H1 (cell line): ENCODE measurements at regions not wholly inside any gene's neighbourhood (a gene's known extent, or its start where the extent isn't known, plus 50 kb on each side); places are given as distances from the start of the nearest gene placed in this dataset.

Experiments
- CTCF ChIA-PET: fragments of 300-600 bp; sonication (Branson Sonifier 250); formaldehyde crosslinking; loops from one replicate; lab custom pipeline; 2021; ENCODE audit not compliant: partially characterized antibody; lab: Charles Lee
- POLR2A ChIA-PET: fragments of 300-600 bp; sonication (Branson Sonifier 250); formaldehyde crosslinking; loops from one replicate; lab custom pipeline; 2021; ENCODE audit warnings: inconsistent platforms; ENCODE audit not compliant: partially characterized antibody; lab: Charles Lee
- DNase-seq, 2 experiments: peaks; one replicate each; pipeline versions ENCODE4 v3.0.0 to v3.0.0-alpha.2; 2010 to 2022; ENCODE audit warnings: low spot score in 2 of 2, low read depth in 1 of 2, mixed read lengths in 1 of 2
- FAIRE-seq: peaks from 2 replicates; lab custom pipeline; 2011; peaks lifted over from hg19 to GRCh38; lab: Jason Lieb, UNC
- H2AFZ ChIP-seq: 2 replicates; pipeline ENCODE4 v1.8.1; 2012; ENCODE audit warnings: low read length, inconsistent platforms
- H2AK5ac ChIP-seq: 2 replicates; pipeline ENCODE4 v1.6.1; 2013; ENCODE audit warnings: low read depth, low read length
- H2BK120ac ChIP-seq: replicated peaks from 2 replicates; pipeline ENCODE3; 2013; ENCODE audit warnings: low read depth, low read length, inconsistent platforms
- H2BK12ac ChIP-seq: 2 replicates; pipeline ENCODE4 v1.6.1; 2013; ENCODE audit warnings: low read depth, low read length
- H2BK15ac ChIP-seq: 2 replicates; pipeline ENCODE4 v1.6.1; 2013; ENCODE audit warnings: low read length
- H2BK20ac ChIP-seq: 2 replicates; pipeline ENCODE4 v1.6.1; 2013; ENCODE audit warnings: low read length
- H2BK5ac ChIP-seq: 2 replicates; pipeline ENCODE4 v1.6.1; 2013; ENCODE audit warnings: low read depth, low read length
- H3K14ac ChIP-seq: 2 replicates; pipeline ENCODE4 v1.6.1; 2013; ENCODE audit warnings: inconsistent platforms; ENCODE audit not compliant: insufficient read length
- H3K18ac ChIP-seq: 2 replicates; pipeline ENCODE4 v1.6.1; 2013; ENCODE audit warnings: low read length; ENCODE audit errors: extremely low read depth
- H3K23ac ChIP-seq: 2 replicates; pipeline ENCODE4 v1.6.1; 2013; ENCODE audit warnings: inconsistent platforms; ENCODE audit not compliant: insufficient read length
- H3K23me2 ChIP-seq: 2 replicates; pipeline ENCODE4 v1.6.1; 2013; ENCODE audit warnings: low read depth, low read length
- H3K27ac ChIP-seq: 2 replicates; pipeline ENCODE4 v1.6.1; 2011; ENCODE audit warnings: low read depth, low read length, inconsistent platforms
- H3K27me3 ChIP-seq, 4 experiments: replicated peaks in 1 of 4; 1 replicate in 1 of 4; 2 replicates in 3 of 4; pipeline versions ENCODE4 v1.6.1 to v1.8.1; 2011 to 2013; ENCODE audit warnings: low read length in 3 of 4, mild to moderate bottlenecking in 3 of 4, inconsistent platforms in 2 of 4, mixed read lengths in 2 of 4, moderate library complexity in 1 of 4; ENCODE audit not compliant: control insufficient read depth in 3 of 4, insufficient read depth in 3 of 4; ENCODE audit errors: extremely low read depth in 1 of 4
- H3K36me3 ChIP-seq, 4 experiments: 2 replicates each; pipeline versions ENCODE4 v1.6.1 to v1.8.1; 2011 to 2013; ENCODE audit warnings: mild to moderate bottlenecking in 4 of 4, low read length in 3 of 4, moderate library complexity in 2 of 4, control low read depth in 1 of 4, inconsistent platforms in 1 of 4; ENCODE audit not compliant: insufficient read depth in 4 of 4, control insufficient read depth in 2 of 4
- H3K4ac ChIP-seq: replicated peaks from 2 replicates; pipeline ENCODE3; 2013; ENCODE audit warnings: low read length, low read depth, mixed read lengths, inconsistent platforms; ENCODE audit not compliant: insufficient read length
- H3K4me1 ChIP-seq, 4 experiments: replicated peaks in 1 of 4; 1 replicate in 1 of 4; 2 replicates in 3 of 4; pipeline versions ENCODE4 v1.6.1 to v1.8.1; 2011 to 2013; ENCODE audit warnings: low read length in 3 of 4, inconsistent platforms in 2 of 4, mixed read lengths in 1 of 4; ENCODE audit not compliant: insufficient read depth in 4 of 4, control insufficient read depth in 3 of 4
- H3K4me2 ChIP-seq, 2 experiments: 2 replicates each; pipeline versions ENCODE4 v1.6.1 to v1.8.1; 2011 to 2013; ENCODE audit warnings: low read depth in 2 of 2, low read length in 2 of 2, control low read depth in 1 of 2, inconsistent platforms in 1 of 2, mild to moderate bottlenecking in 1 of 2; ENCODE audit not compliant: insufficient read depth in 1 of 2
- H3K4me3 ChIP-seq, 4 experiments: fragments of 200-600, 300-600 bp in 1 of 4; sonication (generic), shearing (Covaris generic), sonication (Bioruptor Twin) in 1 of 4; 2 replicates each; pipeline versions ENCODE4 v1.5.1 to v1.8.1; 2011 to 2016; ENCODE audit warnings: low read length in 4 of 4, low read depth in 3 of 4, control low read depth in 2 of 4, inconsistent platforms in 2 of 4, mild to moderate bottlenecking in 2 of 4, mixed read lengths in 1 of 4, moderate library complexity in 1 of 4; ENCODE audit not compliant: insufficient read depth in 2 of 4; ENCODE audit errors: extremely low read depth in 1 of 4
- H3K56ac ChIP-seq: replicated peaks from 2 replicates; pipeline ENCODE3; 2013; ENCODE audit warnings: low read depth, mild to moderate bottlenecking, mixed read lengths, low read length, inconsistent platforms; ENCODE audit not compliant: insufficient read length
- H3K79me1 ChIP-seq: 2 replicates; pipeline ENCODE4 v1.6.1; 2013; ENCODE audit warnings: low read depth, low read length, control low read depth
- H3K79me2 ChIP-seq, 2 experiments: 2 replicates each; pipeline versions ENCODE4 v1.6.1 to v1.8.1; 2012 to 2013; ENCODE audit warnings: low read length in 2 of 2, mild to moderate bottlenecking in 2 of 2, inconsistent platforms in 1 of 2; ENCODE audit not compliant: insufficient read depth in 2 of 2, control insufficient read depth in 1 of 2
- H3K9ac ChIP-seq, 4 experiments: replicated peaks in 1 of 4; 1 replicate in 1 of 4; 2 replicates in 3 of 4; pipeline versions ENCODE4 v1.6.1 to v1.8.1; 2011 to 2013; ENCODE audit warnings: low read depth in 3 of 4, low read length in 3 of 4, control low read depth in 2 of 4, mild to moderate bottlenecking in 2 of 4, moderate library complexity in 2 of 4, inconsistent platforms in 1 of 4; ENCODE audit errors: extremely low read depth in 1 of 4
- H3K9me3 ChIP-seq, 2 experiments: 2 replicates each; pipeline versions ENCODE4 v1.6.1 to v1.8.1; 2012 to 2013; ENCODE audit warnings: mild to moderate bottlenecking in 2 of 2, moderate library complexity in 2 of 2, control low read depth in 1 of 2, inconsistent platforms in 1 of 2, low read depth in 1 of 2, low read length in 1 of 2, mixed read lengths in 1 of 2; ENCODE audit not compliant: insufficient read depth in 2 of 2
- H4K20me1 ChIP-seq, 2 experiments: replicated peaks in 1 of 2; 2 replicates each; pipeline versions ENCODE3 to v1.8.1; 2011 to 2013; ENCODE audit warnings: inconsistent platforms in 2 of 2, low read length in 2 of 2, mild to moderate bottlenecking in 1 of 2; ENCODE audit not compliant: insufficient read depth in 2 of 2, control insufficient read depth in 1 of 2
- H4K5ac ChIP-seq: 2 replicates; pipeline ENCODE4 v1.6.1; 2013; ENCODE audit warnings: low read length, low read depth, mixed read lengths, inconsistent platforms; ENCODE audit not compliant: insufficient read length
- H4K8ac ChIP-seq: 2 replicates; pipeline ENCODE4 v1.8.0; 2013; ENCODE audit warnings: mild to moderate bottlenecking, moderate library complexity, low read length, inconsistent platforms; ENCODE audit not compliant: insufficient read depth; ENCODE audit errors: extremely low read depth
- H4K91ac ChIP-seq: replicated peaks from 2 replicates; pipeline ENCODE3; 2013; ENCODE audit warnings: low read length, mixed read lengths, inconsistent platforms; ENCODE audit not compliant: insufficient read length
- ASH2L ChIP-seq: fragments of 200-600, 300-600 bp; sonication (generic); IDR thresholded peaks from one replicate; pipeline ENCODE4 v1.7.1; 2017; ENCODE audit warnings: low read length
- HDAC6 ChIP-seq: IDR thresholded peaks from one replicate; pipeline ENCODE4 v1.7.1; 2012; ENCODE audit warnings: low read depth, mild to moderate bottlenecking, inconsistent platforms, low read length, moderate library complexity
- NANOG ChIP-seq: IDR thresholded peaks from 2 replicates; pipeline ENCODE4 v1.6.1; 2011; ENCODE audit warnings: low read length, low read depth, mild to moderate bottlenecking, inconsistent platforms; ENCODE audit not compliant: insufficient read depth, poor library complexity, severe bottlenecking
- PHF8 ChIP-seq: fragments of 200-600 bp; sonication (generic); conservative IDR thresholded peaks from 2 replicates; pipeline ENCODE4 v1.7.1; 2012; ENCODE audit warnings: low read depth, mild to moderate bottlenecking, inconsistent platforms, low read length, moderate library complexity
- POU5F1 ChIP-seq: IDR thresholded peaks from 2 replicates; pipeline ENCODE4 v1.6.1; 2011; ENCODE audit warnings: low read depth, mild to moderate bottlenecking, low read length, moderate library complexity
- SAP30 ChIP-seq: fragments of 300-600 bp; sonication (generic); IDR thresholded peaks from 2 replicates; pipeline ENCODE4 v1.7.1; 2012; ENCODE audit warnings: low read length, moderate library complexity, mild to moderate bottlenecking, inconsistent platforms; ENCODE audit not compliant: insufficient read depth, insufficient replicate concordance
- SIX5 ChIP-seq: IDR thresholded peaks from 2 replicates; pipeline ENCODE4 v1.6.1; 2011; ENCODE audit warnings: mild to moderate bottlenecking, low read depth, low read length
- TAF7 ChIP-seq: optimal IDR thresholded peaks from 2 replicates; pipeline ENCODE3; 2011; ENCODE audit warnings: low read depth, mild to moderate bottlenecking, inconsistent platforms, low read length, moderate library complexity, borderline replicate concordance
- WGBS, 2 experiments: shearing (Covaris generic) in 1 of 2; methylation state at CpG; one replicate each; pipeline versions ENCODE4 v1.1.6 to v1.1.7; 2013 to 2015; ENCODE audit warnings: low lambda C conversion rate in 2 of 2, mixed read lengths in 2 of 2, inconsistent platforms in 1 of 2, low coverage in 1 of 2, missing lambda C conversion rate in 1 of 2; ENCODE audit not compliant: insufficient replicate concordance in 2 of 2, insufficient coverage in 1 of 2, insufficient read length in 1 of 2; ENCODE audit errors: extremely low coverage in 1 of 2, missing lambda C conversion rate in 1 of 2; 5-methylcytosine and 5-hydroxymethylcytosine counted together

- Histone ChIP-seq H3K27ac (no peak overlapping the region), H3K4me2 (no peak overlapping the region), H2BK15ac (no peak overlapping the region), H3K79me2 (no peaks in the 10 kb centered on the region), H2BK5ac (no peak overlapping the region), H3K18ac (no peak overlapping the region), H4K5ac (no peak overlapping the region), H3K14ac (no peak overlapping the region), H2AK5ac (no peak overlapping the region), H2BK120ac (no peak overlapping the region), H3K79me1 (no peaks in the 10 kb centered on the region), H3K9me3 (no peaks in the 10 kb centered on the region), H3K23ac (no peak overlapping the region), H4K20me1 (no peaks in the 10 kb centered on the region), H3K23me2 (no peaks in the 10 kb centered on the region), H3K56ac (no peak overlapping the region), H3K4ac (no peak overlapping the region), H2BK12ac (no peak overlapping the region), H3K9ac (no peak overlapping the region), H3K4me1 (no peaks in the 10 kb centered on the region), H2BK20ac (no peak overlapping the region), H3K4me3 (no peak overlapping the region), H4K8ac (no peak overlapping the region), H2AFZ (no peak overlapping the region), H3K36me3 (no peaks in the 10 kb centered on the region), H4K91ac (no peak overlapping the region), H3K27me3 (no peaks in the 10 kb centered on the region)
- CTCF ChIA-PET = no interaction called here
- 96% methylated on average over 7 of the region's 7 CpGs; no CpG with 5 or more reads in 1 of the 2 experiments for WGBS, 2 experiments
- FAIRE-seq (no peak), DNase-seq (no peak)
- TF ChIP-seq ASH2L (no peak), HDAC6 (no peak), POU5F1 (no peak), NANOG (no peak), TAF7 (no peak), SIX5 (no peak), PHF8 (no peak), SAP30 (no peak)
- POLR2A ChIA-PET = no interaction called here
Observed at GRCh38 chr20:19943061-19943521, 74.1 kb upstream of the NAA20 start.
